ENCODE measurements at regions not wholly inside any gene's neighbourhood (a gene's known extent, or its start where the extent isn't known, plus 50 kb on each side); places are given as distances from the start of the nearest gene placed in this dataset.

DNA sequence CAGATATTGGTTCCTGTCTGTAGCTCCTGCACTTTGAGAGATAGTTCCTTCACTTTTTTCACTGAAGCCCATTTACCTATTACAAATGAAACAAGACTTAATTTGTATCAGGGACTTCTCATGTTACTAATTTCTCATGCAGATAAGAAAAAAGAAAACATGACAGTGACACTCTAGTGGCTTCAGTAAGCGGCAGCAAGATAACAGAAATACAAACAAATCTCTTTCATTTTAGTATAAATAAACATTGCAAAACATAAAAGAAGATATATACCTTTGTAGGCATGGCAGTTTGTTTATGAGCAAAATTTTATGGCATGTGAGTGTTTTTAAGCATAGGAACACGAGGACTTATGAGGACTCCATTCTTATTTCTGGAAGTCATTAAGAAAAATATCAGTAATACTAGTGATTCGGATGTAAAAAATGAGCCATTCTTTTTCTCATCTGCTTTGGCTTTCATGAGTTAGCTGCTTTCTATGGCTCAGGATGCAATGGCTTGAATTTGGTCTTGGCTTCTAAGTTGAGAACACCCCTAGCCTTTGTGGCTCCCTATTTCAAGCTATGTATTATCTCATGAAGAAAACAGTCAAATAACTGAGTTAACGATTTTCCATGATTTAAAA lies 310.1 kb upstream of the RGS6 start:
- TF ChIP-seq, protein P1, sequence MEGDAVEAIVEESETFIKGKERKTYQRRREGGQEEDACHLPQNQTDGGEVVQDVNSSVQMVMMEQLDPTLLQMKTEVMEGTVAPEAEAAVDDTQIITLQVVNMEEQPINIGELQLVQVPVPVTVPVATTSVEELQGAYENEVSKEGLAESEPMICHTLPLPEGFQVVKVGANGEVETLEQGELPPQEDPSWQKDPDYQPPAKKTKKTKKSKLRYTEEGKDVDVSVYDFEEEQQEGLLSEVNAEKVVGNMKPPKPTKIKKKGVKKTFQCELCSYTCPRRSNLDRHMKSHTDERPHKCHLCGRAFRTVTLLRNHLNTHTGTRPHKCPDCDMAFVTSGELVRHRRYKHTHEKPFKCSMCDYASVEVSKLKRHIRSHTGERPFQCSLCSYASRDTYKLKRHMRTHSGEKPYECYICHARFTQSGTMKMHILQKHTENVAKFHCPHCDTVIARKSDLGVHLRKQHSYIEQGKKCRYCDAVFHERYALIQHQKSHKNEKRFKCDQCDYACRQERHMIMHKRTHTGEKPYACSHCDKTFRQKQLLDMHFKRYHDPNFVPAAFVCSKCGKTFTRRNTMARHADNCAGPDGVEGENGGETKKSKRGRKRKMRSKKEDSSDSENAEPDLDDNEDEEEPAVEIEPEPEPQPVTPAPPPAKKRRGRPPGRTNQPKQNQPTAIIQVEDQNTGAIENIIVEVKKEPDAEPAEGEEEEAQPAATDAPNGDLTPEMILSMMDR (IDR thresholded peaks at IDR 0.05): no peak
- no peak for TF ChIP-seq POLR2A (IDR thresholded peaks at IDR 0.05)

Data from uterus (tissue), 2 donors.